ENCODE measurements at regions not wholly inside any gene's neighbourhood (a gene's known extent, or its start where the extent isn't known, plus 50 kb on each side); places are given as distances from the start of the nearest gene placed in this dataset.
"Not testable (repeated sequence)": the region's sequence is repeated elsewhere in the genome, so short reads cannot be mapped to it uniquely, and the experiment has no call there.

- DNase-seq (ENCODE audit: low spot score): no peak
These were observed 231.9 kb downstream of the ATPSCKMT start for GRCh38 chr5:10017786-10018185.

- not testable (repeated sequence) for DNase-seq (ENCODE audit: low spot score)
These were observed 233.1 kb downstream of the ATPSCKMT start for GRCh38 chr5:10016559-10016958.

GRCh38 chr5:10015681-10016080, 234.0 kb downstream of the ATPSCKMT start:
- DNase-seq (ENCODE audit: low spot score): not testable (repeated sequence)

DNA sequence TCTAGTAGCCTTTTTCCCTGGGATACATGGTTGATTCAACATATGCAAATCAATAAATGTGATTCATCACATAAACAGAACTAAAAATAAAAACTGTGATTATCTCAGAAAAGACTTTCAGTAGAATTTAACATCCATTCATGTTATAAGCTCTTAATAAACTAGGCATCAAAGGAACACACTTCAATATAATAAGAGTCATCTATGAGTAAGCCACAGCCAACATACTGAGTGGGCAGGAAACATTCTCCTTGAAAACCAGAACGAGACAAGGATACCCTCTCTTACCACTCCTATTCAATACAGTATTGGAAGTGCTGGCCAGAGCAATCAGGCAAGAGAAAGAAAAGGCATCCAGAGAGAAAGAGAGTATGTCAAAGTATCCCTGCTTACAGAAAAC, 239.9 kb downstream of the ATPSCKMT start:
- no peak for DNase-seq (ENCODE audit: low spot score)

DNA sequence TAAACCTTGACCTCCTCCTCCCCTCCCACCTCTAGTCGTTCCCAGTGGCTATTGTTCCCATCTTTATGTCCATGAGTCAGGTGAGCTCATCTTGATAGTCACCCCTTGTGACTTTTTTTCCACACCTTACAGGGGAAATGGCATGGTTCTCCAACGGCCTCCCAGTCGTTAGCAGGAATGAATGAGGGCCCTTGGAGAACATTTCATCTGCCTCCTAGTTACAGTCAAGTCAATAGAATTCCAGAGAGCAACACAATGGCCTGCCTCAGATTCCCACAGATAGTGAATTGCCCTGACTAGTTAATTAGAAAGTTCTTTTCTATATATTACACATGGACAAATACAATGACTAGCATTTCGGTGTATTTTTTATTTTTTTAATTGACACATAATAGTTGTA, 262.6 kb downstream of the ATPSCKMT start:
- DNase-seq (ENCODE audit: low spot score): no peak

DNA sequence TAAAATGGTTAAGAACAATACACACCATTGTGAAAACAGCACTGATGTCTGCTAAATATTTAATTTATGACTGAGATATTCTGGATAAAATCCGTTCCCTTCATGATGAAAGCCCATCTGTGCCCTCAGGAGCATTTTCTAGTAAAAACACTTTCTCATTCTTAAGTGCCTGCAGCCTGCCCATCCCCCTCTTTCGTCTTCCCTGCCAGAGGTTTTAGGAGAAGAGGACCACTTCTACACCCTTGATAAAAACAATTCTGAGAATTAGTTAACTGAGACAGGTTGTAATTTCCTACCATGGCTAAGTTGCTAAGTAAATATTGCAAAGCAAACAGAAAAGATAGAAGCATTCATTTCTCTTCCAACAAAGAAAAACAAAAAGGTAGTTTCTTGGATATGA, 272.6 kb downstream of the ATPSCKMT start:
- no peak for DNase-seq (ENCODE audit: low spot score)

- no peak for DNase-seq (ENCODE audit: low spot score)
These were observed 273.1 kb downstream of the ATPSCKMT start for GRCh38 chr5:9976621-9977020.

- DNase-seq (ENCODE audit: low spot score): no peak
These were observed 277.6 kb downstream of the ATPSCKMT start for GRCh38 chr5:9972059-9972458.

- DNase-seq (ENCODE audit: low spot score): no peak
These were observed 278.4 kb downstream of the ATPSCKMT start for GRCh38 chr5:9971301-9971700.

- no peak for DNase-seq (ENCODE audit: low spot score)
These were observed 290.8 kb downstream of the ATPSCKMT start for GRCh38 chr5:9958914-9959313.

DNA sequence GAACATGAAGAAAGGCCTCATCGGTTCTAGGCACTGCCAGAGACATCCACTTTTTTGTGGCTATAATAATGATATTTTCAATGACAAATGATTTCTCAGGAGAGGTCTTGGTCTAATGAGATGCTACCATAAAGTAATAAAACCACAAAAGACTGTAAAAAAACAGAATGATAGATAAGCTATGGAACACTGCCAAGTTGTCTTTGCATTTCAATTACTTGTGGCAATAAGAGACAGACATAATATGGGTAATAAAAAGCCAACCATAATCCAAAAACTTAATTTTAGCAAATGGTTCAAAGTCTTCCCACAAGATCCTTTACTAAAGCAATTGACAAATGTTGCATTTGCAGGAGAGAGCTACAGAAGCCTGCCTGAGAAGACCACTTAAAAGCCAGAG, 292.5 kb downstream of the ATPSCKMT start:
- DNase-seq (ENCODE audit: low spot score): no peak

- no peak for DNase-seq (ENCODE audit: low spot score)
These were observed 293.0 kb downstream of the ATPSCKMT start for GRCh38 chr5:9956725-9957124.

DNA sequence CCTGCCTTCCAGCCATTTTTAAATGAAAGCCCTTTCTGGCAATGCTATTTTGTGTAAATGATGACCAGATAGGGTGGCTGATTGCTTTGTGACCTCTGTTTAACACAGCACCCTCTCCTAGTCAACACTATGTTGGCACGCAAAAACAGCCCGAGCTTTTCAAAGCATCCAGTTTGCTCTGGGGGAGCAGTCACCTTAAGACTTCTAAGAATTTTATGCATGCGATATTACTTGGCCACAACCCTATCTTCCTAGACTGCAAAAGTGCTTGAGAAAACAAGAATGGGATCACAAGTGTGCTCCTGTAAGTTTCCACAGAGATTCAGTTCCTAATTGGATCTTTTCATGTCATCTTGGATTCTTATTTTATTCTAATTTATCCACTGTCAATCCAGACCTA, 294.1 kb downstream of the ATPSCKMT start:
- no peak for DNase-seq (ENCODE audit: low spot score)

GRCh38 chr5:9954869-9955268, 294.8 kb downstream of the ATPSCKMT start:
- DNase-seq (ENCODE audit: low spot score): no peak

DNA sequence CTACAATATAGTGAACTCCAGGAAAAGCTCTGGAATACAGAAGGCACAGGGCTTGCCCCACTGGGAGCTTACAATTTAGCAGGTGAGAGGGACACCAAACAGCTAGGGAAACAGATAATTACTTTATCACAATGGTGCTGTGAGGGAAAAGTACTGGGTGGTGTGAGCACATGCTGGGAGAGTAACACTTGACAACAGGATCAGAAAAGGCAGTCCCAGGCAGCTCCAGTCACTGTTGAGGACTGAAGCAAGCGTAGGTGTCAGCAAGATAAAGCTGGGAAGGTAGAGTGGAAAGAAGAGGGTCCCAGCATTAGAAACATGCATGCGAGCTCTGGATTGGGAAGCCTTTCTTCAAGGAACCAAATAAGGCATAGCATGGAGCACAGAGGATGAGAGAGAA, 296.0 kb downstream of the ATPSCKMT start:
- no peak for DNase-seq (ENCODE audit: low spot score)

- no peak for DNase-seq (ENCODE audit: low spot score)
These were observed 297.7 kb downstream of the ATPSCKMT start for GRCh38 chr5:9951865-9952516.

- no peak for DNase-seq (ENCODE audit: low spot score)
These were observed 301.7 kb downstream of the ATPSCKMT start for GRCh38 chr5:9947944-9948343.

DNA sequence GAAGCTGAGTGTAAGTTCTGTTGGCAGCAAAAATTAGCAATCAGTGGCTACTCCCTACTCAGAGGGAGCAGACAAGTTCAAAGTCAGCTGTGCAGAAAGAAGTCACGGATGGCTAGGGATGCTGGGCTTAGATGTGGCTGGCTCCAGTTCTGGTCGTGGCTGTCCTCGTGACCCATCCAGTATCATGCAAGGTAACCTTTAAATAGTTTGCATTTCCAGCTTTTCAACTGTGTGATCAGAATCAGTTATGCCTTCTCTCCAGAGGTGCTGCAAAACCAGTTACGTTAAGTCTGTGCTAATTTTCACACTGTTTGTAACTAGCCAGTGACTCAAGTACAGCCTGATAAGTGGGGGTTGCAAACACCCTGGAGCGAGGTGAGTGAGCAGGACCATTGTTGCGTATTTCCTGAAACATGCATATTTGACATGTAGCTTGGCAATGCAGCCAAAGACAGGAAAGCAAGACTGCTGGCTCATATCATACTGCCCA, 302.4 kb downstream of the ATPSCKMT start:
- DNase-seq (ENCODE audit: low spot score): no peak

DNA sequence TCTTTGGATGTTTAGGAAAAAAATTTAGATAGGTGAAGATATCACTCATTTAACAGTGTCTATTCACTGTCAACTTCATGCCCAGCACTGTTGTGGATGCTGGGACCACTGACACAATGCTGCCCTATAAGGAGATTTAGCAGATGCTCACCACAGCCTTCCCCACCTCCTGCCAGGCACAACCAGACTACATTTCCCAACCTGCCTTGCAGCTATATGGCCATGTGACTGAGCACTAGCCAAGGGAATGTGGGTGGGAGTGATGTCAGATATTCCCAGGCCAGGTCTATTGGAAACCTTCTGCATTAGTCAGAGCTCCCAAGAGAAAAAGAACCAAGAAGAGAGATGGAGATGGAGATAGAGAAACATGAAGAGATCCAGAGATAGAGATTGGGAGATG, 302.6 kb upstream of the TAS2R1 start:
- no peak for DNase-seq (ENCODE audit: low spot score)

DNA sequence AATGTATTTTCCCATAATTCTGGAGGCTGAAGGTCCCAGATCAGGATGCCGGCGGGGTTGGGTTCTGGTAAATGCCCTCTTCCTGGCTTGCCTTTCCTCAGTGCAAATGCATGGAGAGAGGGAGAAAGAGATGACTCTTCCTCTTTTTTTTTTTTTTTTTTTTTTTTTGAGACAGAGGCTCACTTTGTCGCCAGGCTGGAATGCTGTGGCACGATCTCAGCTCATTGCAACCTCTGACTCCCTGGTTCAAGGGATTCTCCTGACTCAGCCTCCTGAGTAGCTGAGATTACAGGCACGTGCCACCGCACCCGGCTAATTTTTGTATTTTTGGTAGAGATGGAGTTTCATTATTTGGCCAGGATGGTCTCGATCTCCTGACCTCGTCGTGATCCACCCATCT, 300.0 kb upstream of the TAS2R1 start:
- no peak for DNase-seq (ENCODE audit: low spot score)

GRCh38 chr5:9928326-9928725, 298.2 kb upstream of the TAS2R1 start:
- no peak for DNase-seq (ENCODE audit: low spot score)

DNA sequence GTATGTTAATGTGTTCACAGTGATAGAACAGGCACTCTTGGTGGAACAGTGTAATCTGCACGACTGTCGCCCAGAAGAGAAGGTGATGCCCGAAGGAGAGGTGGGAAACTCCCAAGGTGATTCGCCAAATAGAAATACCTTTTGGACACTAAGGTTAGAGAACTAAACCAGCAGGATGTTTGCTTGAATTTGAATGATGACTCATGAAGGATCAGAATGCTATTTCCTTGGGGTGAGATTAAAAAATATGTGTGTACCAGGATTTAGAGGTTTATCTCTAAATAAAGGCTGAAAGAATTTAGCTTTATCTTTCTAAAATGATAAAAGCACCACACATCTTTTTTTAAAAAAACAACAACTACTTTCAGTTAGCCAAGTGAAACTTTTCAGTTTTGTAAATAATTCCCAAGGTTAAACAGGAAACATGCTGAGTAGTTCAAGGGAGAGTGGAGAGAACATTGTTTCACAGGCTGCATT, 297.4 kb upstream of the TAS2R1 start:
- no peak for DNase-seq (ENCODE audit: low spot score)

- no peak for DNase-seq (ENCODE audit: low spot score)
These were observed 297.0 kb upstream of the TAS2R1 start for GRCh38 chr5:9927106-9927505.

- DNase-seq (ENCODE audit: low spot score): peak; percentile 1
These were observed 294.5 kb upstream of the TAS2R1 start for GRCh38 chr5:9924614-9925013.
